Liver (tissue), 8 donors: ENCODE measurements at regions not wholly inside any gene's neighbourhood (a gene's known extent, or its start where the extent isn't known, plus 50 kb on each side); places are given as distances from the start of the nearest gene placed in this dataset.

Experiments used
- DNase-seq: peaks from one replicate; pipeline ENCODE4 v3.0.0-alpha.2; 2017; ENCODE audit warnings: low spot score
- H3K27ac ChIP-seq, 2 donors: one replicate each; pipeline ENCODE4 v1.7.0; 2013; ENCODE audit warnings: inconsistent platforms in 2 of 2, low read length in 2 of 2, control low read depth in 1 of 2, low read depth in 1 of 2, mild to moderate bottlenecking in 1 of 2
- H3K27me3 ChIP-seq, 4 donors: one replicate each; pipeline versions ENCODE4 v1.6.1 to v1.7.0; 2013; ENCODE audit warnings: low read length in 3 of 4, inconsistent platforms in 1 of 4, mild to moderate bottlenecking in 1 of 4, moderate library complexity in 1 of 4; ENCODE audit not compliant: control insufficient read depth in 4 of 4, insufficient read depth in 4 of 4
- H3K36me3 ChIP-seq, 4 donors: one replicate each; pipeline versions ENCODE4 v1.6.1 to v1.7.0; 2013; ENCODE audit warnings: low read length in 3 of 4, mild to moderate bottlenecking in 3 of 4, low read depth in 1 of 4, moderate library complexity in 1 of 4; ENCODE audit not compliant: control insufficient read depth in 4 of 4, insufficient read depth in 3 of 4
- H3K4me1 ChIP-seq, 4 donors: one replicate each; pipeline versions ENCODE4 v1.6.1 to v1.7.0; 2013; ENCODE audit warnings: low read length in 3 of 4, mild to moderate bottlenecking in 3 of 4, moderate library complexity in 1 of 4; ENCODE audit not compliant: control insufficient read depth in 4 of 4, insufficient read depth in 4 of 4
- H3K4me3 ChIP-seq, 3 donors: one replicate each; pipeline versions ENCODE4 v1.6.1 to v1.7.0; 2013; ENCODE audit warnings: low read length in 3 of 3, control low read depth in 1 of 3, low read depth in 1 of 3, mild to moderate bottlenecking in 1 of 3
- H3K9ac ChIP-seq, 2 donors: one replicate each; pipeline ENCODE4 v1.7.0; 2013; ENCODE audit warnings: low read length in 2 of 2, mild to moderate bottlenecking in 2 of 2, moderate library complexity in 2 of 2, control low read depth in 1 of 2, low read depth in 1 of 2
- H3K9me3 ChIP-seq, 4 donors: one replicate each; pipeline versions ENCODE4 v1.6.1 to v1.7.0; 2013; ENCODE audit warnings: low read length in 3 of 4; ENCODE audit not compliant: control insufficient read depth in 4 of 4
- ATF3 ChIP-seq: IDR thresholded peaks from 2 replicates; pipeline ENCODE4 v1.6.1; 2016; ENCODE audit warnings: antibody characterized with exemption
- CTCF ChIP-seq: fragments of 150-350 bp; IDR thresholded peaks from 2 replicates; pipeline ENCODE4 v1.5.1; 2017; ENCODE audit warnings: improper control_type of control experiment, low read depth, low read length; ENCODE audit not compliant: missing input control
- EGR1 ChIP-seq, 2 donors: IDR thresholded peaks; 2 replicates each; pipeline ENCODE4 v1.6.1; 2016 to 2018; ENCODE audit warnings: antibody characterized with exemption in 2 of 2, low read depth in 2 of 2
- FOXA2 ChIP-seq: IDR thresholded peaks from 2 replicates; pipeline ENCODE4 v1.6.1; 2016; ENCODE audit warnings: antibody characterized with exemption
- GABPA ChIP-seq, 2 donors: IDR thresholded peaks in 1 of 2; conservative IDR thresholded peaks in 1 of 2; 2 replicates each; pipeline ENCODE4 v1.6.1; 2016; ENCODE audit warnings: antibody characterized with exemption in 2 of 2, mild to moderate bottlenecking in 1 of 2, moderate library complexity in 1 of 2
- HNF4A ChIP-seq, 2 donors: conservative IDR thresholded peaks; 2 replicates each; pipeline ENCODE4 v1.6.1; 2016; ENCODE audit warnings: antibody characterized with exemption in 2 of 2, mild to moderate bottlenecking in 2 of 2
- HNF4G ChIP-seq: IDR thresholded peaks from 2 replicates; pipeline ENCODE4 v1.6.1; 2016; ENCODE audit warnings: antibody characterized with exemption
- JUND ChIP-seq, 2 donors: IDR thresholded peaks; 2 replicates each; pipeline ENCODE4 v1.6.1; 2016; ENCODE audit warnings: antibody characterized with exemption in 2 of 2
- MAX ChIP-seq: IDR thresholded peaks from 2 replicates; pipeline ENCODE4 v1.6.1; 2016; ENCODE audit warnings: antibody characterized with exemption
- NR2F2 ChIP-seq: IDR thresholded peaks from 2 replicates; pipeline ENCODE4 v1.6.1; 2016; ENCODE audit warnings: antibody characterized with exemption
- RAD21 ChIP-seq, 2 donors: IDR thresholded peaks; 2 replicates each; pipeline ENCODE4 v1.6.1; 2016; ENCODE audit warnings: antibody characterized with exemption in 2 of 2, mild to moderate bottlenecking in 2 of 2
- REST ChIP-seq: IDR thresholded peaks from 2 replicates; pipeline ENCODE4 v1.6.1; 2016; ENCODE audit warnings: antibody characterized with exemption, mild to moderate bottlenecking
- RXRA ChIP-seq, 2 donors: IDR thresholded peaks; 2 replicates each; pipeline ENCODE4 v1.6.1; 2017 to 2018; ENCODE audit warnings: antibody characterized with exemption in 2 of 2, mild to moderate bottlenecking in 1 of 2
- SP1 ChIP-seq: IDR thresholded peaks from 2 replicates; pipeline ENCODE4 v1.6.1; 2018; ENCODE audit warnings: antibody characterized with exemption, mild to moderate bottlenecking
- YY1 ChIP-seq: IDR thresholded peaks from 2 replicates; pipeline ENCODE4 v1.6.1; 2016; ENCODE audit warnings: antibody characterized with exemption, mild to moderate bottlenecking
- ZBTB33 ChIP-seq: IDR thresholded peaks from 2 replicates; pipeline ENCODE4 v1.6.1; 2016; ENCODE audit warnings: antibody characterized with exemption
- WGBS: extraction: QIAGEN DNeasy Blood & Tissue Kit; methylation state at CpG from one replicate; pipeline ENCODE4 v1.1.7; 2013; 5-methylcytosine and 5-hydroxymethylcytosine counted together
- donor health status: healthy.
- donor health status: healthy.
- donor health status: healthy.
- donor health status: healthy.
- donor health status: healthy.

GRCh38 chr5:28914297-28914696 lies 1875.9 kb upstream of the CDH9 start:
- Histone ChIP-seq H3K9me3 (peaks cover 0 to 3% (median 0%) of the 10 kb centered on the region in 4 donors), H3K27ac (no peak overlapping the region), H3K9ac (no peak overlapping the region), H3K4me3 (no peak overlapping the region), H3K27me3 (no peaks in the 10 kb centered on the region), H3K4me1 (no peaks in the 10 kb centered on the region), H3K36me3 (no peaks in the 10 kb centered on the region)
- no peak for TF ChIP-seq FOXA2
- no peak for TF ChIP-seq HNF4A (conservative IDR thresholded peaks at IDR 0.05)
- no peak for TF ChIP-seq RXRA (IDR thresholded peaks at IDR 0.05)
- TF ChIP-seq YY1, result no peak
- no peak for TF ChIP-seq MAX
- no peak for TF ChIP-seq GABPA (IDR thresholded peaks at IDR 0.05 in 1 of 2, conservative IDR thresholded peaks at IDR 0.05 in 1 of 2)
- TF ChIP-seq ZBTB33, result no peak
- no peak for TF ChIP-seq JUND (IDR thresholded peaks at IDR 0.05)
- WGBS, result 84% methylated on average over 2 of the region's 2 CpGs
- DNase-seq, result no peak

- Histone ChIP-seq H3K9me3 (no peaks in the 10 kb centered on the region), H3K27me3 (no peaks in the 10 kb centered on the region), H3K36me3 (no peaks in the 10 kb centered on the region), H3K4me1 (no peaks in the 10 kb centered on the region), H3K4me3 (no peak overlapping the region), H3K9ac (no peak overlapping the region), H3K27ac (no peak overlapping the region)
- TF ChIP-seq SP1 (no peak), GABPA (IDR thresholded peaks at IDR 0.05 in 1 of 2, conservative IDR thresholded peaks at IDR 0.05 in 1 of 2) (no peak), HNF4A (conservative IDR thresholded peaks at IDR 0.05) (no peak), REST (no peak), EGR1 (IDR thresholded peaks at IDR 0.05; ENCODE audit: low read depth in 2 of 2) (no peak), ATF3 (no peak), RAD21 (IDR thresholded peaks at IDR 0.05) (no peak), CTCF (no peak), NR2F2 (no peak), HNF4G (no peak), FOXA2 (no peak), RXRA (IDR thresholded peaks at IDR 0.05) (no peak), JUND (IDR thresholded peaks at IDR 0.05) (no peak), MAX (no peak)
- DNase-seq, result no peak
These were observed 1865.3 kb upstream of the CDH9 start for GRCh38 chr5:28903643-28904042.
